Ovary (tissue), 7 donors: ENCODE measurements at regions not wholly inside any gene's neighbourhood (a gene's known extent, or its start where the extent isn't known, plus 50 kb on each side); places are given as distances from the start of the nearest gene placed in this dataset.

Experiments
- DNase-seq, 5 donors: peaks; one replicate each; pipeline ENCODE4 v3.0.0-alpha.2; 2019 to 2020
- H3K27ac ChIP-seq, 2 donors: fragments of 200-600 bp; one replicate each; pipeline versions ENCODE4 v1.5.1 to v1.8.0; 2019 to 2022
- H3K27me3 ChIP-seq: fragments of 200-600 bp; one replicate; pipeline ENCODE4 v1.8.0; 2022
- H3K36me3 ChIP-seq: fragments of 200-600 bp; sonication (generic); one replicate; pipeline ENCODE4 v1.5.1; 2019
- H3K4me1 ChIP-seq: one replicate; pipeline ENCODE4 v1.8.1; 2013; ENCODE audit warnings: mild to moderate bottlenecking, moderate library complexity; ENCODE audit not compliant: insufficient read depth
- H3K4me3 ChIP-seq: fragments of 200-600 bp; sonication (generic); one replicate; pipeline ENCODE4 v1.5.1; 2017
- H3K9me3 ChIP-seq, 2 donors: fragments of 200-600 bp in 1 of 2; sonication (generic) in 1 of 2; one replicate each; pipeline versions ENCODE4 v1.5.1 to v1.8.1; 2013 to 2019; ENCODE audit warnings: mild to moderate bottlenecking in 1 of 2, moderate library complexity in 1 of 2
- EP300 ChIP-seq: sonication (generic); formaldehyde crosslinking; IDR thresholded peaks from one replicate; pipeline ENCODE4 v1.6.1; 2017; ENCODE audit warnings: antibody characterized with exemption
- POLR2A ChIP-seq: fragments of 450-650 bp; IDR thresholded peaks from one replicate; pipeline ENCODE4 v1.6.1; 2017; ENCODE audit warnings: antibody characterized with exemption, mild to moderate bottlenecking, moderate library complexity
- WGBS, 3 donors: extraction: QIAGEN DNeasy Blood & Tissue Kit in 1 of 3; methylation state at CpG; one replicate each; pipeline versions ENCODE4 v1.1.5 to v1.1.7; 2013 to 2017; 5-methylcytosine and 5-hydroxymethylcytosine counted together
- intact Hi-C, 4 donors: fragments of 100-400 bp; cut with DNase I; formaldehyde crosslinking; loops; one replicate each; pipeline versions ENCODE4 v1.11.0 to v1.15.1; 2022 to 2023
- TF ChIP-seq, protein P1 (sequence below), 3 donors: fragments of 450-650 bp in 2 of 3; fragments of 200-600 bp in 1 of 3; IDR thresholded peaks; one replicate each; pipeline versions ENCODE4 v1.5.1 to v1.8.0; 2016 to 2022; ENCODE audit warnings: antibody characterized with exemption in 3 of 3, mild to moderate bottlenecking in 1 of 3
- donor health status: DM: no; HTN: no; CAD: no; lungs with moderate emphysema.
- donor health status: DM: no; HTN: no; CAD: no.
- donor health status: Bipolar disorder and iron deficiency.
- donor health status: DM: no; HTN: no; CAD: no.
- donor health status: DM: yes; HTN: yes; CAD: no.

DNA sequence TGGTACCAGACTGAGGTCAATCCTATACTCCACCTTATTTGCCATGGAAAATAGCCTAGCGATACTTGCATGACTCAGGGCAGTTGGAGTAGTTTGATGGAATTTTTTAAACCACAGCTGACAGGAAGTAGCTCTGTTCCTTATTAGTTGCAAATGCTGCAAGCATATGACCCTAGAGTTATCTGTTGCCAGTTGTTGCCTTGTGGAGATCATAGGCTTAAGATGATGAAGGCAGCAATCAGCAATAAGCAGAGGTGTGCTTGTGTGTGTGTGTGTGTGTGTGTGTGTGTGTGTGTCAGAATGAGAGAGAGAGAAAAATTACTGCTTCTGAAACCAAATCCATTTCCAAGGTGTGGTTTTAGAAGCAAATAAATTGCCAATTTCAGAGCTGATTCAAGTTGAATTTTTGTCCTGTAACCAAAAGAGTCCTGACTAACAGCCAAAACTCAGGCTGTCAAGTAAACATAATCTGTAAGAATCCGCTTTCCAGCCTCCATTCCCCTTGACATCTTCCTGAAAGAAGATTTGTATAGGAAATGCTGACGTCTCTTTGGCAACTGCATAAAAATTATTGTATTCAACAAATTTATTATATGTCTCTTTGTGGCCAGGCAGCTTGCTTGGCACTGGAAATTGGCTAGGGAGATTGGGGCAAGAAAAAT is 141.2 kb downstream of the SERPINI1 start:
- Histone ChIP-seq H3K4me1 (no peaks in the 10 kb centered on the region), H3K36me3 (no peaks in the 10 kb centered on the region), H3K27me3 (no peaks in the 10 kb centered on the region), H3K27ac (no peak overlapping the region), H3K9me3 (no peaks in the 10 kb centered on the region), H3K4me3 (no peak overlapping the region)
- no peak for TF ChIP-seq POLR2A
- TF ChIP-seq EP300 = no peak
- TF ChIP-seq, protein P1, sequence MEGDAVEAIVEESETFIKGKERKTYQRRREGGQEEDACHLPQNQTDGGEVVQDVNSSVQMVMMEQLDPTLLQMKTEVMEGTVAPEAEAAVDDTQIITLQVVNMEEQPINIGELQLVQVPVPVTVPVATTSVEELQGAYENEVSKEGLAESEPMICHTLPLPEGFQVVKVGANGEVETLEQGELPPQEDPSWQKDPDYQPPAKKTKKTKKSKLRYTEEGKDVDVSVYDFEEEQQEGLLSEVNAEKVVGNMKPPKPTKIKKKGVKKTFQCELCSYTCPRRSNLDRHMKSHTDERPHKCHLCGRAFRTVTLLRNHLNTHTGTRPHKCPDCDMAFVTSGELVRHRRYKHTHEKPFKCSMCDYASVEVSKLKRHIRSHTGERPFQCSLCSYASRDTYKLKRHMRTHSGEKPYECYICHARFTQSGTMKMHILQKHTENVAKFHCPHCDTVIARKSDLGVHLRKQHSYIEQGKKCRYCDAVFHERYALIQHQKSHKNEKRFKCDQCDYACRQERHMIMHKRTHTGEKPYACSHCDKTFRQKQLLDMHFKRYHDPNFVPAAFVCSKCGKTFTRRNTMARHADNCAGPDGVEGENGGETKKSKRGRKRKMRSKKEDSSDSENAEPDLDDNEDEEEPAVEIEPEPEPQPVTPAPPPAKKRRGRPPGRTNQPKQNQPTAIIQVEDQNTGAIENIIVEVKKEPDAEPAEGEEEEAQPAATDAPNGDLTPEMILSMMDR (IDR thresholded peaks at IDR 0.05) = no peak
- DNase-seq = no peak
- 17 to 20% (median 17%) methylated on average over 3 of the region's 3 CpGs for WGBS, 3 donors
- intact Hi-C loops = no loop called here
